ENCODE measurements at regions not wholly inside any gene's neighbourhood (a gene's known extent, or its start where the extent isn't known, plus 50 kb on each side); places are given as distances from the start of the nearest gene placed in this dataset.

DNA sequence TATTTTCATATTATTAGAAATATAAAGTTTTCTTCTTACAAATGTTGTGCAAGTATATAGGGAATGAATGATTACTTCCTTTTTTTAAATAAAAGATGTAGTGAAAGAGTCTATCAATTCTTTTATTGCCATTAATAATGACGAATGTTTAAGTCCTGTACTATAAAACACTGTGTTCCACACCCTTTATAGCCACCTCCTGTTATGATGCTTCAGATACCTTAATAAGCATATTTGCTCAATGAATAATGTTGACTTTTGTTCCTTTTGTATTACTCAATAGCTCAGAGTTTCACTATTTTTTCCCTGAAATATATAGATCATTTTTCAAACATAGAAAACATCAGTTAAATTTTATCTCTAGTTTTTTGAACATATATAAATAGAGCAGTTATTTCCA lies 378.2 kb upstream of the THBS1 start:
- no peak overlapping the region for H3K27ac ChIP-seq
- H3K4me1 ChIP-seq: no peaks in the 10 kb centered on the region
- no peak for TF ChIP-seq POLR2A (IDR thresholded peaks at IDR 0.05)
- TF ChIP-seq, protein P1, sequence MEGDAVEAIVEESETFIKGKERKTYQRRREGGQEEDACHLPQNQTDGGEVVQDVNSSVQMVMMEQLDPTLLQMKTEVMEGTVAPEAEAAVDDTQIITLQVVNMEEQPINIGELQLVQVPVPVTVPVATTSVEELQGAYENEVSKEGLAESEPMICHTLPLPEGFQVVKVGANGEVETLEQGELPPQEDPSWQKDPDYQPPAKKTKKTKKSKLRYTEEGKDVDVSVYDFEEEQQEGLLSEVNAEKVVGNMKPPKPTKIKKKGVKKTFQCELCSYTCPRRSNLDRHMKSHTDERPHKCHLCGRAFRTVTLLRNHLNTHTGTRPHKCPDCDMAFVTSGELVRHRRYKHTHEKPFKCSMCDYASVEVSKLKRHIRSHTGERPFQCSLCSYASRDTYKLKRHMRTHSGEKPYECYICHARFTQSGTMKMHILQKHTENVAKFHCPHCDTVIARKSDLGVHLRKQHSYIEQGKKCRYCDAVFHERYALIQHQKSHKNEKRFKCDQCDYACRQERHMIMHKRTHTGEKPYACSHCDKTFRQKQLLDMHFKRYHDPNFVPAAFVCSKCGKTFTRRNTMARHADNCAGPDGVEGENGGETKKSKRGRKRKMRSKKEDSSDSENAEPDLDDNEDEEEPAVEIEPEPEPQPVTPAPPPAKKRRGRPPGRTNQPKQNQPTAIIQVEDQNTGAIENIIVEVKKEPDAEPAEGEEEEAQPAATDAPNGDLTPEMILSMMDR (IDR thresholded peaks at IDR 0.05): no peak
- H3K27me3 ChIP-seq: no peaks in the 10 kb centered on the region
- no peak for DNase-seq
- no peak overlapping the region for H3K4me3 ChIP-seq
- H3K9me3 ChIP-seq: no peaks in the 10 kb centered on the region
- H3K36me3 ChIP-seq: no peaks in the 10 kb centered on the region

DNA sequence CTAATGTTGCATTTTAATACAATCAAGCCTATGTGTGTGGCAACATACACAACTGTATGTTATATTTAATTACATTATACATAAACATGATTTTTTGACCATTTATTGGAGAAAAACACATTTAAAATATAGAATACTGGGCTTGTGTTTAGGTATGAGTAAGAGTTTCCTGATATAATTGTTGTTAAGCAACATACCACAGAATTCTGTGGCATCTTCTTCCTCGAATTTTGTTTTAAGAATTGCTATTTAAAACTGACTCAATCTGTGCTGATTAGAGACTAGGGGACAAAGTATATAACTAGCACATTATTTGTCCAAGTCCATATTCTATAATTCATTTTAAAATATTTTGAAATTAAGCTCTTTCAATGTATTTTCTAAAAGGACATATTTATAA lies 376.8 kb upstream of the THBS1 start:
- DNase-seq: no peak
- Histone ChIP-seq H3K27me3 (no peaks in the 10 kb centered on the region), H3K9me3 (no peaks in the 10 kb centered on the region), H3K27ac (no peak overlapping the region), H3K4me3 (no peak overlapping the region), H3K4me1 (no peaks in the 10 kb centered on the region), H3K36me3 (no peaks in the 10 kb centered on the region)
- no peak for TF ChIP-seq POLR2A (IDR thresholded peaks at IDR 0.05)
- TF ChIP-seq, protein P1 (IDR thresholded peaks at IDR 0.05): no peak

DNA sequence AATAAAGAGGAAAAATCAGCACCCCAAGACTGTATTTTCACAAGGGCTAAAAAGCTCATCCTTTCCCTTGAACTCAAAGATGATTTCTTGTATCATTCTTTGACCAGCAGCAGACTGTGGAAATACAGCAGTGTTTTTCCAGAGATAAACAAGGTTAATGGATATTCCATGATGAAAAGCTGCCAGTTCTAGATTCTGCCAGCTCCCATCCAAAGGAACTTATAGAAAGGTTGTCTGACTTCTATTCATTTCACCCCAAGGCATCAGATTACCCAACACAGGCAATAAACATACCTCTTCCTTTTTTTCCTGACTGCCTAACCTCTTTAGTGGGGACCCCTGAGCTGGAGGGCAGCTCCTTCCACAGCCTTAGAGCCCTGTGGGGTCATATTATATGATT lies 375.8 kb upstream of the THBS1 start:
- no peaks in the 10 kb centered on the region for H3K9me3 ChIP-seq
- no peak overlapping the region for H3K4me3 ChIP-seq
- no peak for TF ChIP-seq POLR2A (IDR thresholded peaks at IDR 0.05)
- TF ChIP-seq, protein P1 (IDR thresholded peaks at IDR 0.05): no peak
- no peaks in the 10 kb centered on the region for H3K4me1 ChIP-seq
- H3K27me3 ChIP-seq: no peaks in the 10 kb centered on the region
- DNase-seq: no peak
- H3K36me3 ChIP-seq: no peaks in the 10 kb centered on the region
- no peak overlapping the region for H3K27ac ChIP-seq

DNA sequence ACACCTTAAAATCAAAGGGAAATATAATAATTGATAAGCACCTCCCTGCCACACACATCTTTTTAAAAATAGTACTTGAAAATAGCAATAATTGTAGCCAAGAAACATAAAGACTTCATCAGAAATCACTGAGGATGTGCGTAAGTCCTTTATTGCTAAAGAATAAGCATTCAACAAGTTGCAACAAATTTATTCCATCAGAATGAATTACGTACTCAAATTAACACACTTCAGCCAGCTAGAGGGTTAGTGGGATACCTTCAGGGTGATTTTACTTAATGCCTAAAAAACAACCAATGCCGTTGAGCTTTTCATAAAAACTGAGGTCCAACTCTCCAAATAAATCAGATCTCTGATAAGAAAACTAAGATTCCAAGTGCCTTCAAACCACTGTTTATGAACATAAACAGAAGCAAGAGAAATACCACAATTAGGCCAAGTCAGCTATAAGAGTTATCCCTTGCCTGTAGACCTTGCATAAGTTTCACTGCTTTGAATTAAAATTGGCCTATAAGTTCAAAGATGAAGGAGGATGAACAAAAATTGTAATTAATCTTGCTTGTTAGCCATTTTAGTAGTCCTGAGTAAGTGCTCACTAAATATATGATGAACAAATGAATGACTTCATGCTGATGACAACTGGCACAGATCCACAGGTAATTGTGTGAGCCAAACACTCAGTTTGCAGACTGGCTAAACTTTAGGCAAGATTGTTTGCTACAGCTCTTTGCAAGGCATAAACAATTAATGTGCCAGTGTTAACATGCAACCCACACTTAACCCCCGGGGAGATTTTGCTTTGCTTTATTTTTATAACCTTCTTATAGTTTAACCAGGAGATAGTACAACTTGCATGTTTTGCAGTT lies 375.1 kb upstream of the THBS1 start:
- no peaks in the 10 kb centered on the region for H3K36me3 ChIP-seq
- H3K27ac ChIP-seq: no peak overlapping the region
- no peak for DNase-seq
- H3K27me3 ChIP-seq: no peaks in the 10 kb centered on the region
- TF ChIP-seq POLR2A (IDR thresholded peaks at IDR 0.05): no peak
- TF ChIP-seq, protein P1 (IDR thresholded peaks at IDR 0.05): no peak
- H3K4me3 ChIP-seq: no peak overlapping the region
- no peaks in the 10 kb centered on the region for H3K9me3 ChIP-seq
- no peaks in the 10 kb centered on the region for H3K4me1 ChIP-seq

DNA sequence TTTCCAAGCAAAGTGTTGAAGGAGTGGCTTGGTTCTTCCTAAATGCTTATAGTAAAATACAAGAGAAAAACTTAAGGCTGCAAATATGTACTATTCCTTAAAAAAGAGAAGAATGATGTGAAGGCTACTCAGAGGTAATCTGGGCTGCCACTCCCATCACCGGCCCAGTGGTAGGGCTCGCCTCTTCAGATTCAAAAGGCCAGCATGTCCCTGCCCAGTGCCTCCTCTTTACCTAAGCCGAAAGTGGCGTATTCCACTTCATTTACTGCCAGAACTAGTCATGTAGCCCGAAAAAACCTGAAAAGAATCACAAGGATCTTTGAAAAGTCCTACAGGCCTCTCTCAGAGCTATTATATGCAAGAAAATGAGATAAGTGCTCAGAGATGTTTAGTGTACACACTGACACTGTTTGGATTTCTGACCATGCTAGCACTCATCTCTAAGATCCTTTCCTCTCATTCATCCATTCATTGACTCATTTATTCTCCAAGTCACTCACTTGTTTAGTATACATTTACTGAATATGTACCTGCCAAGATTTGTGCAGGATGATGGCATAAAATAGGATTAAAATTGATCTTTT lies 373.3 kb upstream of the THBS1 start:
- no peaks in the 10 kb centered on the region for H3K36me3 ChIP-seq
- DNase-seq: no peak
- H3K27ac ChIP-seq: no peak overlapping the region
- H3K27me3 ChIP-seq: no peaks in the 10 kb centered on the region
- no peaks in the 10 kb centered on the region for H3K4me1 ChIP-seq
- no peak overlapping the region for H3K4me3 ChIP-seq
- TF ChIP-seq, protein P1 (IDR thresholded peaks at IDR 0.05): no peak
- TF ChIP-seq POLR2A (IDR thresholded peaks at IDR 0.05): no peak
- no peaks in the 10 kb centered on the region for H3K9me3 ChIP-seq
